Activated CD8-positive, alpha-beta memory T cell treated with anti-CD3 and anti-CD28 coated beads, Interleukin-2, amount 50 U/mL, for 24 hours (primary cell): ENCODE measurements at regions not wholly inside any gene's neighbourhood (a gene's known extent, or its start where the extent isn't known, plus 50 kb on each side); places are given as distances from the start of the nearest gene placed in this dataset.
"Not testable (repeated sequence)": the region's sequence is repeated elsewhere in the genome, so short reads cannot be mapped to it uniquely, and the experiment has no call there.

Experiments
- DNase-seq: peaks from one replicate; pipeline ENCODE4 v3.0.0-alpha.2; 2020; ENCODE audit errors: extremely low read depth

DNA sequence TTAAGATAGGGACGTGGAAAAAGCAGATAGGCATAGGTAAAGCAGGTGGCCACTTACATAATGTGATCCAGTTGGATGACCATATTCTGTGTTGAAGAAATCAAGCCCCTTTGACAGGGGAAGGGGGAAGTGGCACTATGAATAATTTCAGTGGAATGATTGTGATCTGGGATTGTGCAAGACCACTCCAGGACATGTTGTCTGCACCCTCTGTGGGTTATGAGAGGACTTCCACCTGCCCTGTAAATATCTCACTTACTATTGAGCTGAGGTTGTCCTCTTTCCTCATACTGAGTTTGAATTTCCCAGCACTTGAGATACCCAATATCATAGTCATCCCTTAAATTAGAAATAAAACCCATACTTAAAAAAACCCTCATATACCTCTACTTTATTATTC lies 220.7 kb downstream of the IRS1 start:
- no peak for DNase-seq

DNA sequence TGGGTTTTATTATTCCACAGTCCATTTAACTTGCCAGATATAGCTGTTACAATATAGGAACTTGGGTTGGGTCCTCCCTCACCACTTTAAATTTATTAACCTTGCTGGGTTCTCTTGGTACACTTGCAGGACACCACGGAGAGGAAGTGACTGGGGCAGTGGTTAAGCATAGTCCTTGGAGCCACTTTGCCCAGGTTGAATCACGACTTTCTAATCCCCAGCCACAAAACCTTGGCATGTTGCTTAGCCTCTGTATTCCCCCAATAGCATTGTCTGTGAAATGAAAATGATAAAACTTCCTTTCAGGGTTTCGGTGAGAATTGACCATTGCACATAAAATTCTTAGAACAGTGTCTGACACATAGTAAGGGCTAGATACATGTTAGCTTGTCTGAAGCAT lies 221.2 kb downstream of the IRS1 start:
- DNase-seq: no peak

DNA sequence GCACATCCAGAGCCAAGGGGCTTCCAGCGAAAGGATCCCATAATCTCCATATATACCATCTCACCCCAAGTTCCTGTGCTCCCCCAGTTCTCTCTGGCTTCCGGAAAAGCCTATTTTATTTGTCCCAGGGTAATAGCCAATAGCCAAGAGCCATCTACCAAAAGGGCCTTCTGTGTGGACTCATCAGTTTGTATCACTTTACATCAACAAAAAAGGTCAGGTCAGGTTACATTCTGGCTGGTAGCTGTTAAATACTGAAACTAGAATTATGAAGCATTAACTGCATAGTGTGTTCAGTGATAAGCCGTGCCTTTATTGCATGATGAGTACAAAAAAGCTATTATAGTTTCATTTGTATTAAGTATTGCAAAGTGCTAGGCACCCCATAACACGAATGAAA lies 223.7 kb downstream of the IRS1 start:
- no peak for DNase-seq

DNA sequence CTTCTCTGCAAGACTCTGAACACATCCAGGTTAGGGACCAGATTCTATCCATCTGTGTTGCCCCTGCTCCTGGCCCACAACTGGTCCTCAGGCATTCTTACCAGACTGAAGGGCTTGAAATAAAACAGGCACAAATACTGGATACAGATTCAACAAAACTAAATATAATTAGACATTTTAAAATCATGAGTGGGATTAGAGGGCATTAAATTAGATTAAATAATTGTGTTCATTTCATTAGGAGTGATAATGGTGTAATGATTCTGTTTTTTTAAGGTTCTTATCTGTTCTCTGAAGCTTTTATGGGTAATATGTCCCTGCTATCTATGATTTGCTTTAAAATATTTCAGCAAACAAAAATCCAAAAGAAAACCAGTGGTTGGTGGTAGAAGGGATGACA lies 226.5 kb downstream of the IRS1 start:
- no peak for DNase-seq

DNA sequence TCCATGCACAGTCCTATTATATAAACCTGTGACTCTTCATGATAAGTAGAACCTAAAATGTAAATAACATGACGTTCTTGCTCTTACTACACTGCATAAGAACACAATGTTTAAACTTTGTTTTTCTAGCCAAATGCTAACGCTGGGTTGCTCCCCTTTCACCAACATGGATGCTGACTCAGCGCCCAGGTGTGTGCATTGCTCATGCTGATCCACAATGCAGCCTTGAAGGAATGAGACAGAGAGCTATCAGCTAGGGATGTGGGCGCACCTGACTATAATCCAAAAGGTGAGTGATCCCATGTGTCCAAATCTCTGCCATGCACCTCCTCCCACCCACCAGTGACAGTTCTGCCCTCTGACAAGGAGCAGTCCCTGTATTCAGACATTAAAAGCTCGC lies 235.0 kb downstream of the IRS1 start:
- DNase-seq: no peak

DNA sequence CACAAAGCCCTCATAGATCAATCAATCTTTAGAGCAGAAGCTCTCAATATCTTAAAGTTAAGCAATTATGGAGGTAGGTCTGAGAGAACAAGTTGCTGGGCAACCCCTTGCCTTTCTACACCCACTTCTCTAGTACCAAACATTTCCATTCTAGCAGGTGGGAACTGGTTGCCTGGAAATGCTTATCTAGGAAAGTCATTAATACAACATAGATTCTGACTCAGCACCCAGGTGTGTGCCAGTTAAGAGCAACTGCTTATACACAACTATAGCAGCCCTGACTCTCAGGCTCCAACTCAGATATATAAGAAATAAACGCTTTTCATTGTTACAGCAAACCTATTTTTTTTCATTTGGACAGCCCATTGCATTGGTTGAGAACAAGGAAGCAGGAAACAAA lies 237.7 kb downstream of the IRS1 start:
- DNase-seq: no peak

DNA sequence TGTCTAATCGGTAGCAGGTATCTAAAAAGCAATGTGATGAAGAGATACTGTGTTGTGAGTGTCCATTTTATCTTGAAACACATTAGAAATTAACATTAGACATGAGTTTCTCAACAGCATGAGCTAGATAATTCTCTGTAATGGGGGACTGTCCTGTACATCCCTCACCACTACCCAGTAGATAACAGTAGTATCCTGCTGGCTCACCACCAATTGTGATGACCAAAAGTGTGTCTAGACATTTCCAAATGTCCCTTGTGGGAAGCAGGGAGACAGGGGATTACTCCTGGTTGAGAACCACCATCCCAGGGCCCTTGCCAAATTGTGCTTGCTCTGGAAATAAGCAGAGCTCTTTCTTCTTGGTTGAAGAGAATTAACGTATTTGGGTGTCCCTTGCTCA lies 239.3 kb downstream of the IRS1 start:
- no peak for DNase-seq

DNA sequence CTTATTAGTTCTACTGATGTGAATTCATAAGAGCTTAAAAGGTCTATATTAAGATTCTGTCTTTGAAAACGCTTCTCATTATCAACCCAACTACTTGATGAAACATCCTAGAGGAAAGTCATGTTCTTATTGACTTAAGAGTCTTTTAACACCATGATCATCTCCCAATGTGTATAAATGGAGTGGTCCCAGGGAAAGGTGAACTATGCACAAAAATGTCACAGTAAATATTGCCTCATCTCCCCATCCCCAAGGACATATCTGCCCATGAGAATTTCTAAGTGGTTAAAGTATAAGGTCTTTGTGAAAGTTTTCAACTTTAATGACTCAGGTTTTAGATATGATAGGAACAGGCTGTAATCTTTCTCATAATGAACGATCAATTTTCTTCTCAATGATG lies 240.1 kb downstream of the IRS1 start:
- no peak for DNase-seq

DNA sequence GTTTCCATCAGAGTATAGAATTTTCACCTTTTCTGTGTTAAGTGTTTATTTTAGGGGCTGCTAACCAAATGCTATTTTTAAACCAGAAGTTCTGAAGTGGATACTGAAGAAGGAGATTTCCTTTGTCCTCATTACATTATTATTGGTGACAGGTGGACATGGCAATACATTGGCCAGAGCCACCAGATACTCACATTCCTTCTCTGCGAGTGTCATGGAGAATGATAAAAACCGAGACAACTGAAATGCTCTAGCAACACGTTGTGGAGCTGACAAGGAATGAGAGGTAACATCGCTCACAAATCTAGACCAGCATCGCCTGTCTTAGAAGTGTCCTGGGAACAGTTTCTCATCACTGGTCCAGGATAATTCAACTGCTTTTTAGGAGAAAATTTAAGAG lies 241.2 kb downstream of the IRS1 start:
- DNase-seq: no peak

DNA sequence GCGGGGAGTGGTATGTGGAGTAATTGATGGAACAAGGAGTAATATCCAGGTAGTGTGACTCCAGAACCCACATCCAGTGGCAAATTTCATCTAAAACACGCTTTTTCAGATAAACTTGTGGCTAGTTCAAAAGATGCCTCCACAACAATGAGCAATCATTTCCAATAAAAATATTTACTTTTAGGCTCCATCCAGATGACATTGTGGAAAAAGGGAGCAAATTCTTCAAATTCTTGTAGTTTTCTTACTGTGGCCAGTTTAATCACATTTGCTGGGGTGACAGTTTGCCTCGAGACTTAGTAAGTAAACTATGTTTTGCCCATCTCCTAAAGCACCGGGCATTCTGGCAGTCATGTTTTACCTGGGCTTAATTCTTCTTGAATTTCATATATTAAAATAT lies 243.6 kb downstream of the IRS1 start:
- DNase-seq: no peak

DNA sequence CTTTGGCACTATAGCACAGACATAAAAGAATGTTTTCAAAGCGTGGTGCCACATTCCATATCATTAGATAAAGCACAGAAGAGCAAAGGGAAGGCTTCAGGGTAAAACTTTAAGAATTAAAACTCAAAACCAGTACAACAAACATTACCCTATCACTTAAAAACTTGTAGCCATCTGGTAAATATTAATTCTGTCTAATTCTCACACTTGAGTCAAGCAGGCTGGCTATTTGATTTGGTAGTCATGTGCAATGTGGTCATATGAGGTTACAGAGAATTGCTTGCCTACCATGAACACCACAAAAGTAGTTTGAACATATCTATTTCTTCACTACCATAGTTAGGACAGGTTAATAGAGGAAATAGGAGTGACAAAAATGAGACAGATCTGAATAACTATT lies 244.9 kb downstream of the IRS1 start:
- no peak for DNase-seq

DNA sequence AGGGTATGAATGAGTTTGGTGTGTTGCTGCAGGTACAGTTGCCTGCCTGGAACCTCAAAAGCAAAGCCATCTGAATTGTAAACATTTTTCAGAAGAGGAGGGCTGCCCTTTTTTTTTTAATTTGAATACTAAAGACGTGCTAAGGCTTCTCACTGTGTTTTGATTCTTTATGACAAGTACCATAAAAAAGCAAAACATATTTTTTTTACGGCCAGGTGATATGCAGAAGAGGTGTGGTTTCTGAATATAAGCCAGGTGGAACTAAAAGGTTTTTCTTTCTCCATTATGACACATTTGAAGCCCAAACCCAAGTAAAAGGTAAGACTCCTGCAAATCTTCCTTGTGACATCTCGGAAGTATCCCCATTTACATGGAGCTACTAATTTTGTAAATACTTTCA lies 246.3 kb downstream of the IRS1 start:
- DNase-seq: no peak

DNA sequence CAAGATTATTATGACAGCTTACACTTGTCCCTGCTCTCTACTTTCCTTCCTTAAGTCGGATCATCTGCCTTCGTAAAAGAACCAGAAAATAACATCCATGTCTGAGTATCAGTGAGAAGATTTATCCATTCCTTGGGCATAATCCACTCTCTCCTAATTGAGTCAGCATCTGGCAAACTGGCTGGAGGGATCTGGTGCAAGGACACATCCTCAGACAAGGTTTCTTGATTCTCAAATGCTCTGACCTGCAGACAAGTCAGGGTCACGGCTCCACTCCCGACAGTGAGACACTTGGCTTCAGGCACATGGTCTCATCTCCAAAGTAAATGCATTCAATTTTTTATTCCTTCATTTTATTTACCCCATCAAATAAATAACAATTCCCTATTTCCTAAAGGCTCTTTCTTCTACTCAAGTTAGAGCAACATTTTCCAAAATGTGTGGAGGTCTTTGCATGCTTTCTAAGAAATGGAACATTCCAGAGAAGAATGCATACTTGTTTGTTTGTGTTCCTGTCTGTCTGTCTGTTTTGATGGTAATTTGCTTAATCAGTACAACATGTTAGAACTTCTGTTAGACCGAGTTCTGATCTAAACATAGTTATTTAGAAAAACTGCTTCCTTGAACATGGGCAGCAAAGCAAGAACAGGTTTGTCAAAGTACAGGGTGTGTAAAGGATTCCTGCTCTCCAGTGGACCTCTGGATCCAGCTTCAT lies 246.9 kb downstream of the IRS1 start:
- DNase-seq: no peak

DNA sequence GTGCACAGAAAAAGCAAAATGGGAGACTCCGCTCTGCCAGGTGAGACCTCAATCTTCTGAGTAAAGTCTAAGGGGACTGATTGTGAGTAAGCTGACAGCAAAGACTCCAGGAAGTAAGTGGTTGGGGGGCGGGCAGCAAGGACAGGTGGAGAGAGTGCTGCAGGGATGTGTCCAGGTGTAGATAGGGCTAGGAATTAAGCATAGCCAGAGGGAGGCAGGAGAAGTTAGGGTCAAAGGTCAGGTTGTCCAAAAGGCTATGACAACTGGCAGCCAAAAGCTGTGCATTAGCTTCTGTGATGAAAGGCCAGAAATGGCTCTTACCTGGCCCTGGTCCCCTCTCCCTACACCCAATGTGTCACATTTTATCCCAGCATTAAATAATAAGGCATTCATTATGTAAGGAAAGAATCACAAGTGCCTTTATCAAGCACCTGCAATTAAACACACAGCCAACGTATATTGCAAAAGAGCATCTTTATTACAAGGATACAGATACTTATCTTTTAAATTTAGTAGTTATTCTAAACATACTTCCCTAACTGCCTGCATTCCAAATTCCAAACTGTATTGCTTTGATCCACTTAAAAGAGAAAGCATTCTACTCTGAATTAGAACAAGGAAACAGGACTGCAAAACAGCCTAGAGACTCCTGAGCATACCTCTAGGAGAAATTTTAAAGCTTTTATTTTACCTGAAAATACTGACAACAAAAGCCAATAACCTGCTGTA lies 247.9 kb downstream of the IRS1 start:
- DNase-seq: no peak

DNA sequence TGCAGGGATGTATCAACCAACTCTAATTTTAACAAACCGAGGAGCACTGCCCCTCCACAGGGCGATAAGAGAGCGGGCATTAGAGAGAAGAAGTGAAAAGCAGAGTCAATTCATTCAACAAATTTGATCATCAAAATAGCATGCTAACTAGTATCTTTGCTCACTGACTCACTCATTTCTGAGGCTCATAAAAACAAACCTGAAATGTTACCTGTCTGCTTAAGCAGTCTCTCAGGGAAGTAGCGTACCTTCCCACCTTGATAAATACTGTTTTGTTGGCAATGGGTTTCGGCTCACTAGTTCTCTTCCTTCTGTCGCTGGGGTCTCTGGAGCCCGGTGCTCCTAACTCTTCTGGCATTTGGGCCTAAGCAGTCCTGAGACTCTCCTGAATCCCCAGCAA lies 248.8 kb downstream of the IRS1 start:
- no peak for DNase-seq

DNA sequence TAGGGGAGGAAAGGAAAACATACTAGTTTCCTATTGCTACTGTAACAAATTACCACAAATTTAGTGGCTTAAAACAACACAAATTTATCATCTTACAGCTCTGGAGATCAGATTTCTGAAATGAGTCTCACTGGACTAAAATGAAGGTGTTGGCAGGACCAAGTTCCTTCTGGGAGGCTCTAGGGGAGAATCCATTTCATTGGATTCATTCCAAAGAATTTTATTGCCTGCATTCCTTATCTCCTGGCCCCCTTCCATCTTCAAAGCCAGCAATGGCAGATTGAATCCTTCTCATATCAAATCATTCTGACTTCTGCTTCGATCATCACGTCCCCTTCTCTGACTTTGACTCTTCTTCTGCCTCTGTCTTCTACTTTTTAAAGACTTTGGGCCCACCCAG lies 250.9 kb downstream of the IRS1 start:
- no peak for DNase-seq

DNA sequence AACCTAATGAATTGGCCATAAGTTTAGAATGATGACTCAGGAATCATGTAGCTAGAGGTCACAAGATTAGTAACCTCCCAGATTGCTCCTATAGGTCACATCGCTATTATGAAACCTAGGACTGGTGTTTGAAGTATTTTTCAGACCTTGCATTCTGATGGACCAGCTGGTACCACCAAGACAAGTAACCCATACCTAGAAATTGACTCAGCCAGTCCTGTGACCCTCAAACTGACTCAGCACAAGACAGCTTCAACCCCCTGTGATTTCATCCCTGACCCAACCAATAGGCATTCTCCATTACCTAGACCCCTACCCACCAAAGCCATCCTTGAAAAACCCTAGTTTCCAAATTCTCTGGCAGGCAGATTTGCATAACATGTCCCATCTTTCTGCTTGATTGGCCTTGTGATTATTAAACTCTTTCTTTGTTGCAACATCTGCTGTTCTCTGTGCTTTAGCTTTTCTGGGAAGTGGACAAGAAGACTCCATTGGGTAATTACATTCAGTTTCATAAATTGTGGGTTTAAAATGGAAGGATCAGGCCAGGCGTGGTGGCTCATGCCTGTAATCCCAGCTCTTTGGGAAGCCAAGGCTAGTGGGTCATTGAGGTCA lies 254.9 kb downstream of the IRS1 start:
- no peak for DNase-seq

DNA sequence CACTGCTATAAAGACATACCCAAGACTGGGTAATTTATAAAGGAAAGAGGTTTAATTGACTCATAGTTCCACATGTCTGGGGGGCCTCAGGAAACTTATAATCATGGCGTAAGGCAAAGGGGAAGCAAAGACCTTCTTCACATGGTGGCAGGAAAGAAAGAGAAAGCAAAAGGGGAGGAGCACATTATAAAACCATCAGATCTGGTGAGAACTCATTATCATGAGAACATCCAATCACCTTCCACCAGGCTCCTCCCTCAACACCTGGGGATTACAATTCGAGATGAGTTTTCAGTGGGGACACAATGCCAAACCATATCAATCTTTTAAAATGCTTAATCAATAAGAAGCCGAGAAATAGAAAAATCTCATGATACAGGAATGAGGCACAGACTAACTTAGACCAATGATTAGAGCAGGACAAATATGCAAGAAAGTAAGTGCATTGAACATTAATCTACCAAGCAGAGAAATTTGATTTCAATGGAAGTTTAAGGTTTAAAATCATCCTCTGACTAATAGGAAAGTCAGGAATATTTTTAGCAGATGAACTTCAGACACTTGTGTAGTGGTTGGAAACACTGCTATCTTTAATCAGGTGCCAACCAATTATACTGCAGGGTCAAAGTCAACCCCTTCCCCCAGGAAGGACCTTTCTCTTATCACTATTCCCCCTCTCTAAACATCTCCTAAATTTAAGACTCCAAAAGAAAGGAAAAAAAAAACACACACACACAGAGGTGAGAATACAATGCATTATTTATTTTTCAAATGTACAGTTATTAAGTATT lies 259.2 kb downstream of the IRS1 start:
- no peak for DNase-seq

DNA sequence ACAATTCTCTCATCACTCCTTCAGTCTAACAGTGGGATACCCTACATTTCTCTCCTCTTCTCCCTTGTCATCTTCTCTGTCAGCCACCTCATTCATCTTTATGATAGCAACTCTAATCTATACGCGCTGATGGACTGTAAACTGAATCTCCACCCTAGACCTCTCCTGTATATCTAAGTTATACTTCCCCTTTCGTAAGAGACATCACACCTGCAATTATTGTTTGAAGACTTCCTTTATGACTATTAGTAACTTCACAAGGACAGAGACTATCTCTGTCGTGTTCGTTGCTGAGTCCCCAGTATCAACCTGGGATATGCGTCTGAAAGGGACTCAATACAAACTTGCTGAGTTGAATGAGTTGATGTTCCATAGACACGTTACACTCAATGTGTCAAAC lies 263.2 kb downstream of the IRS1 start:
- no peak for DNase-seq

DNA sequence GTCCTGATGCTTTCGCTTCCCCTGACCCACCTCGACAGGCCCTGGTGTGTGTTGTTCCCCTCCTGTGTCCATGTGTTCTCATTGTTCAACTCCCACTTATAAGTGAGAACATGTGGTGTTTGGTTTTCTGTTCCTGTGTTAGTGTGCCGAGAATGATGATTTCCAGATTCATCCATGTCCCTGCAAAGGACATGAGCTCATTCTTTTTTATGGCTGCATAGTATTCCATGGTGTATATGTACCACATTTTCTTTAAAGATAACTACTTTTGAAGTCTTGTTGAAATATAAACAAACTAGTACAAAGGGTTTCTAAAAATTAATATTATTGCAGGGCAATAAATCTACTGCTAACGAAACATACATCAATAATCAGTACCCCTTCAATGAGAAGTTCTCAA lies 266.6 kb downstream of the IRS1 start:
- not testable (repeated sequence) for DNase-seq

DNA sequence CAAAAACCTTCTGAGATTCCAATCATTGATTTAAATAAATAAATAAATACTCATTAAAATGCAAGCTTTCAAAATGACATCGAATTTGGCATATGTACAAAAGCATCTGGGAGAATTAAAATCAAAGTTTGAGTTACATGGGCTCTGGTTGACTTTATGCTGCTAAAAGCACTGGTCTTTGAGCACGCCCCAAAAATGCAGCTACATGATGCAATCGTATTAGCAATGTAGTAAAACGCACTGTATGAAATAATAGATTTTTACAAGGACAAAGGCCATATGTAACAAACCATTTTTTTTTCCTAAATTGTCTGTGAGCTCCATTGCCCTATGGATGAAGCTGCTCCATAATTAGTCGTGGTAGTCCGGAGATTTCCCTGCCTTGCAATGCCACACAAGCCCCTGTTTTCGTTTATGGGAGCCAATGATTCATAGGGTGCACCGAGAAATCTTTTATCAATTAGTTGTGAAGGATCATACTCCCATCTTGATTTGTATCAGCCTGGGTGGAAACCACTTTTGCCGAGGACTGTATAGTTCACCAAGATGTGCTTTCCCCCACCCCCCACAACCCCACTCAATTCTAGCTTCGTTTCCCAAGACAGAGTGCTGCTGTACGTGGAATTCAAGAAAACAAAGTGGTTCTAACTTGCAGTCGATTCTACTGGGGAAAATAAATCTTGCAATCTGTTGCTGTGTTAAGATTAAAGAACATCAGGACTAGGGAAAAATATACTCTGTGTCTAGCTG lies 268.4 kb downstream of the IRS1 start:
- no peak for DNase-seq

DNA sequence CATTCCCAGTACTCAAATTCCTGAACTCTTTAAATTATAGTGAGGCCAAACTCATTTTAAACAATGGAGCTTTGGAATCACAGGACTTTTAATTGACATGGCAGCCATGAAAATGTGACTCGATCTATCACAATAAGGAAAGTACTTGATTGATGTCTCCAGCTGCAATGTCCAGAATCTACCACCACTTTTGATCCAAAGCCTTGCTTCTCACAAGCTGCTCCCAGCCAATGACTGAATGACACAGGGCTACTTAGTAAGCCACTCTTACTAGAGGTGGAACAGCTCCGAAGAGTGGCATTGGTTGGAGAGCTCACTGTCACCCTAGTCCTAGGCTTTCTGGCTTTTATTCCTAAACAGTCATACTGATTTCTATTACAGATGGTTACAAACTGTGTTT lies 270.1 kb downstream of the IRS1 start:
- DNase-seq: no peak
